GM18873 (cell line): ENCODE measurements at regions not wholly inside any gene's neighbourhood (a gene's known extent, or its start where the extent isn't known, plus 50 kb on each side); places are given as distances from the start of the nearest gene placed in this dataset.
"Not testable (repeated sequence)": the region's sequence is repeated elsewhere in the genome, so short reads cannot be mapped to it uniquely, and the experiment has no call there.

Experiments used
- ATAC-seq: cut with Tn5 transposase; IDR thresholded peaks from one replicate; pipeline ENCODE4 v1.9.1; 2021; ENCODE audit warnings: mild to moderate bottlenecking, moderate library complexity, moderate number of reproducible peaks; ENCODE audit not compliant: unreplicated experiment, low FRiP score

GRCh38 chr2:16088035-16088801 is 147.9 kb downstream of the MYCN start:
- no peak for ATAC-seq

GRCh38 chr2:16086136-16086535 is 145.8 kb downstream of the MYCN start:
- not testable (repeated sequence) for ATAC-seq

- ATAC-seq = no peak
Measured at GRCh38 chr2:16085073-16085472, 144.7 kb downstream of the MYCN start.

GRCh38 chr2:16084274-16084673 is 143.9 kb downstream of the MYCN start:
- no peak for ATAC-seq

GRCh38 chr2:16082276-16082675 is 141.9 kb downstream of the MYCN start:
- no peak for ATAC-seq

- ATAC-seq = no peak
Measured at GRCh38 chr2:16081316-16082200, 141.2 kb downstream of the MYCN start.

GRCh38 chr2:16080516-16080915 is 140.2 kb downstream of the MYCN start:
- ATAC-seq = no peak

- ATAC-seq = no peak
Measured at GRCh38 chr2:16080071-16080470, 139.7 kb downstream of the MYCN start.

- no peak for ATAC-seq
Measured at GRCh38 chr2:16079637-16080036, 139.3 kb downstream of the MYCN start.

- no peak for ATAC-seq
Measured at GRCh38 chr2:16077601-16078000, 137.3 kb downstream of the MYCN start.

- no peak for ATAC-seq
Measured at GRCh38 chr2:16076911-16077310, 136.6 kb downstream of the MYCN start.

GRCh38 chr2:16075045-16076012 is 135.0 kb downstream of the MYCN start:
- ATAC-seq = no peak

GRCh38 chr2:16073921-16074425 is 133.6 kb downstream of the MYCN start:
- ATAC-seq = no peak

- ATAC-seq = no peak
Measured at GRCh38 chr2:16073471-16073870, 133.1 kb downstream of the MYCN start.

- ATAC-seq = no peak
Measured at GRCh38 chr2:16072638-16073290, 132.4 kb downstream of the MYCN start.

- no peak for ATAC-seq
Measured at GRCh38 chr2:16071865-16072637, 131.7 kb downstream of the MYCN start.

- ATAC-seq = no peak
Measured at GRCh38 chr2:16071039-16071864, 130.9 kb downstream of the MYCN start.

- ATAC-seq = no peak
Measured at GRCh38 chr2:16070648-16070971, 130.3 kb downstream of the MYCN start.
